HCT116 (cell line): ENCODE measurements at regions not wholly inside any gene's neighbourhood (a gene's known extent, or its start where the extent isn't known, plus 50 kb on each side); places are given as distances from the start of the nearest gene placed in this dataset.

ENCODE experiments used
- CBX3 ChIP-seq: IDR thresholded peaks from 2 replicates; pipeline ENCODE4 v1.6.1; 2012; ENCODE audit warnings: low read depth
- CEBPB ChIP-seq: IDR thresholded peaks from 2 replicates; pipeline ENCODE4 v1.6.1; 2012; ENCODE audit warnings: low read depth
- CTCF ChIP-seq, 3 experiments: fragments of 200-600 bp in 1 of 3; sonication (generic) in 1 of 3; IDR thresholded peaks in 2 of 3; conservative IDR thresholded peaks in 1 of 3; 2 replicates each; pipeline ENCODE4 v1.5.1; 2012 to 2017; ENCODE audit warnings: low read depth in 2 of 3, low read length in 2 of 3, antibody characterized with exemption in 1 of 3, borderline replicate concordance in 1 of 3, control low read depth in 1 of 3, mild to moderate bottlenecking in 1 of 3, mixed read lengths in 1 of 3, mixed run types in 1 of 3, moderate library complexity in 1 of 3; ENCODE audit not compliant: insufficient read depth in 1 of 3
- EZH2 ChIP-seq: fragments of 200-600 bp; sonication (generic); IDR thresholded peaks from 2 replicates; pipeline ENCODE4 v1.6.1; 2017; ENCODE audit warnings: antibody characterized with exemption, mixed run types
- FOSL1 ChIP-seq: IDR thresholded peaks from 2 replicates; pipeline ENCODE4 v1.6.1; 2012; ENCODE audit warnings: low read depth
- MAX ChIP-seq: IDR thresholded peaks from 2 replicates; pipeline ENCODE4 v1.6.1; 2012
- POLR2A ChIP-seq: IDR thresholded peaks from 2 replicates; pipeline ENCODE4 v1.7.0; 2011; ENCODE audit warnings: borderline replicate concordance; ENCODE audit not compliant: insufficient read depth, insufficient read length; ENCODE audit errors: extremely low read depth
- POLR2AphosphoS5 ChIP-seq: IDR thresholded peaks from 2 replicates; pipeline ENCODE4 v1.6.1; 2011; ENCODE audit warnings: mild to moderate bottlenecking, low read depth, low read length, moderate library complexity
- RAD21 ChIP-seq: IDR thresholded peaks from 2 replicates; pipeline ENCODE4 v1.6.1; 2012; ENCODE audit warnings: low read depth, mild to moderate bottlenecking
- SIN3A ChIP-seq: IDR thresholded peaks from 2 replicates; pipeline ENCODE4 v1.6.1; 2012; ENCODE audit warnings: low read depth
- SP1 ChIP-seq: IDR thresholded peaks from 2 replicates; pipeline ENCODE4 v1.6.1; 2012; ENCODE audit warnings: low read depth
- YY1 ChIP-seq: IDR thresholded peaks from 2 replicates; pipeline ENCODE4 v1.6.1; 2011; ENCODE audit warnings: low read length, low read depth, moderate library complexity, mild to moderate bottlenecking; ENCODE audit not compliant: insufficient replicate concordance; ENCODE audit errors: extremely low read depth
- ZNF274 ChIP-seq: fragments of 200-500 bp; sonication (Bioruptor generic); IDR thresholded peaks from 2 replicates; pipeline ENCODE4 v1.6.1; 2014; ENCODE audit warnings: mild to moderate bottlenecking, low read depth, low read length, inconsistent platforms

GRCh38 chr1:88523854-88524528 is 160.1 kb upstream of the PKN2 start:
- TF ChIP-seq EZH2 (no peak), CTCF (IDR thresholded peaks at IDR 0.05 in 2 of 3, conservative IDR thresholded peaks at IDR 0.05 in 1 of 3; ENCODE audit: borderline replicate concordance in 1 of 3, insufficient read depth in 1 of 3, low read depth in 2 of 3, low read length in 2 of 3) (no peak), ZNF274 (no peak), RAD21 (no peak), FOSL1 (no peak), POLR2A (no peak), SIN3A (no peak), POLR2AphosphoS5 (no peak), CBX3 (no peak), CEBPB (no peak), MAX (no peak), SP1 (no peak), YY1 (no peak)
